Peyer's patch (tissue), 4 donors: ENCODE measurements at regions not wholly inside any gene's neighbourhood (a gene's known extent, or its start where the extent isn't known, plus 50 kb on each side); places are given as distances from the start of the nearest gene placed in this dataset.

ENCODE experiments used
- CTCF ChIP-seq, 6 experiments: fragments of 450-650 bp in 4 of 6; fragments of 200-600 bp in 2 of 6; sonication (generic) in 1 of 6; IDR thresholded peaks; one replicate each; pipeline ENCODE4 v1.5.1; 2017 to 2019; ENCODE audit warnings: antibody characterized with exemption in 6 of 6, mild to moderate bottlenecking in 3 of 6, moderate library complexity in 1 of 6
- POLR2A ChIP-seq, 2 donors: fragments of 450-650 bp; IDR thresholded peaks; one replicate each; pipeline ENCODE4 v1.5.1; 2017; ENCODE audit warnings: antibody characterized with exemption in 2 of 2, mild to moderate bottlenecking in 2 of 2, moderate library complexity in 2 of 2

GRCh38 chr1:221946768-221947167, 204.9 kb upstream of the DUSP10 start:
- TF ChIP-seq POLR2A (IDR thresholded peaks at IDR 0.05) (no peak), CTCF (IDR thresholded peaks at IDR 0.05) (no peak)
